DMS79 treated with DMSO at 0.1 percent for 48 hours (cell line): ENCODE measurements at regions not wholly inside any gene's neighbourhood (a gene's known extent, or its start where the extent isn't known, plus 50 kb on each side); places are given as distances from the start of the nearest gene placed in this dataset.

ENCODE experiments used
- DNase-seq: peaks from one replicate; lab custom pipeline; 2025; lab: John Stamatoyannopoulos, UW

DNA sequence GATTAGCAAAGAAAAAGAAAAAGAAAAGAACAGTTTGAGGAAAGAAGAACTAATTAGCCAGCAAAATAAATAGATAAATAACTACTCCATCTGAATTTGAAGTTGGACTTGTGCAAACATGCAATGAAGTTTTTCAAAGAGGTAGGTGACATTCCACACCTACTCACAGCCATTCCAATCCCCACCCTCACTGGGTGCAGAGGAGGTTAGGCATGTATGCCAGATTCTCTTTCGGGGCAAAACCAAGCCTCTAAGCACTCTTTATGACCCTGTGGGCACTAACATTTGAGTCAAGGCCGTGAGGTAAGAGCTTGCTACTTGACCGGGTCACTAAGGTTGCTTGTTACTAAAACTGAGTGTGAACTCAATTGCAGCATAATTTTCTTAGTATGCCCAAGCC is 108.4 kb upstream of the SEMA3A start:
- no peak for DNase-seq

DNA sequence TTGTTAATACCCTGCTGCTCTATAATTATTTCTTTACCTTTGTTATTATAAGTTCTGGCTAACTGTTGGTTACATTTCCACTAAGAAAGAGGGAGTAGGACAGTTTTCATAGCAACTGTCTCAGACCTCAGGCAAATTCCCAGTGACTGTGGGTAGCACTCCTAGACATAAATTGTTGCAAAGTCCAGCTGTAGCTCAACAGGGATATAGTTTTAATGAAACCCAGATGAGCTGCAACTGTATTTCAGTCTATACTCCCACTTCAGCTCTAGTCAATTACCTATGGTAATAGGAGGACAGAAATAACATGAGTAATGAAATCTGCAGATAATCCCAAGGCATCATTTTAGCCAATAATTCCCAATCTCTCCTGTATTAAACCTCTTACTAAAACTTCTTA is 103.0 kb upstream of the SEMA3A start:
- DNase-seq = no peak

DNA sequence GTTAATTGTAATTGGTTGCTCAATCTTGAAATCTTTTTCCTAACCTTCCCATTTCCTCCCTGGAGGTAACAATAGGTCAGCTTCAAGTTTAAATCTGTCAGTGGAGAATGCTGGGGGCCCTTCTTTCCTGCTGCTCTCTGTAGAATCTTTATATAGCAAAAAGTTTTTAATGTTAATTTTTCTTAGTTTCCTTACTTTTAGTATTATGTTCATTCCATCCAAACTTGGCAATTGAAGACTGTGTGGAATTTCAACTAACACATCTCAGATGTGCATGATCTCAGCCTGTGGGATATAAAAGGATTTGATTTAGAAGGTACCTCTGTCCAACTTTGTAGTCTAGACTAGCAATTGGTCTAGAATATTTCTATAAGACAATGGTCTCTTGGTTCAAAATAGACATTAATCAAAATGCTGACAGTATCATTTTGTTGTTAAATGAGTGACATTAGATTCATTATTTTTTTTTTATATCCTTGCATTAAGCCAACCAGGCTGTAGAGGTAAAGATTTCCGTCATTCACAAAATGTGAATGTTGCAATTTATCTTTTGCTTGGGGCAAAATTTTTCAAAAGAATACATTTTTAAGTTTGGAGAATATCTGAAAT is 100.4 kb upstream of the SEMA3A start:
- DNase-seq = no peak

- DNase-seq = no peak
Measured at GRCh38 chr7:84294391-84294790, 99.8 kb upstream of the SEMA3A start.

DNA sequence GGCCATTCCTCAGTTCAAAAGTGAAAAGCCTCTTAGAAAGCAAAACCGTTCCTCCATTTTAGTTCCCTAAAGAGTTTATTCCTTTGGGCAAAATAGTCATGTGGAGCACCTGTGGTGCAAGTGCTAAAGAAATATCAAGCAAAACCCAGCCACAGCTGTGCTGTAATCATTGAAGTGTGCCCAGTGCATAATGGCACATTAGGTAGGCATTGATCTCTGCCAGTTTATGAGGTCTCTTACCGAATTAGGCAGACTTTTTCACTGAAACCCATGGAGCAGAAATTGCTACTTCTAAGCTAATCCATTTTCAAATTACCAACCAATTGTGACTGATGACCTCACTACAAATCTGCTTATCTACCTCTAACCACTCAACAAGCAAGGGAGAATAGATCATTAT is 97.2 kb upstream of the SEMA3A start:
- peak; percentile 79 for DNase-seq

GRCh38 chr7:84283798-84284197 is 89.2 kb upstream of the SEMA3A start:
- DNase-seq = no peak

GRCh38 chr7:84281518-84281917 is 86.9 kb upstream of the SEMA3A start:
- no peak for DNase-seq

DNA sequence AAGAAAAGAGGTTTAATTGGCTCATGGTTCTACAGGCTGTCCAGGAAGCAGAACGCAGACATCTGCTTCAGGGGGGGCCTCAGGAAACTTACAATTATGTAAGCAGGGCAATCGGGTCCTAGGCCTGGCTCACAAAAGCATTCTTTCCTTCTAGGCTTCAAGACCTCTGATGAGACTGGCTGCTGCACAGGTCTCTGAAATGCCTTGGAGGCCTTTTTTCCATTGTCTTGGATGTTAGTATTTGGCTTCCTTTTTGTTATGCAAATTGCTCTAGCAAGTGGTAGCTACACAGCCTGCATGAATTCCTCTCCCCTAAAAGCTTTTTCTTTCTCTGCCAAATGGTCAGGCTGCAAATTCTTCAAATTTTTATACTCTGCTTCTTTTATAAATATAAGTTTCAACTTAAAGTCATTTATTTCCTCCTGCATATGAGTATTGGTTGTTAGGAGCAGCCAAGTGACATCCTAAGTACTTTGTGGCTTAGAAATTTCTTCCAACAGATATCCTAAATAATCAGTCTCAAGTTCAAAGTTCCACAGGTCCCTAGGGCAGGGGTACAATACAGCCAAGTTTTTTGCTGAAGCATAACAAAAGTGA is 83.1 kb upstream of the SEMA3A start:
- DNase-seq = no peak

DNA sequence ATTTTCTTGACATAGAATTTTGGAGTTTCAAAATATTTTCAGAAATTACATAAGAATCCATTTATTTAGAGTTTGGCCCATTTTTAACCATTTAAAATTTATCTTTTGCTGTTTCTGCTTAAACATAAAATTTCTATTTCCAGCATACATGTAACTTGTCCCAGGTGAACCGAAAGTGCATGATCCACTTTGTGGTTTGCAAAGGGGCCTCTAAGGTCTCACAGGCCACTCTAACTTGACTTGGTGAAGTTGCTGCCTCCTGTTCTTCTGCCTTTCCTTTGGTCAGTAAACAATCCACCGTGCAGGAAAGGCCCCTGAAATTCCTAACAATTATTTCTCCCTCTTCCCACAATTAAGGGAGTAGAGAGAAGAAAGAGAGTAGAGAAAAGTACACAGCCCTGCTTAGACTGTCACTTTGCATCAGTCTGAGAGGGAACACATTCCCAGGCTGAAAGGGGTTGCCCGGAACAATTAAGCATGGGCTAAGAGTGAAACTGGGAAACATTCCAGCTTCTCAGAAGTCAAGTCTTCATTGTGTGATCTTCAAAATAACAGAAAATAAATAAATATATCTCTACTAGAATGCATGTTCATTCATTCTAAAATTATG is 79.5 kb upstream of the SEMA3A start:
- DNase-seq = peak; percentile 14

DNA sequence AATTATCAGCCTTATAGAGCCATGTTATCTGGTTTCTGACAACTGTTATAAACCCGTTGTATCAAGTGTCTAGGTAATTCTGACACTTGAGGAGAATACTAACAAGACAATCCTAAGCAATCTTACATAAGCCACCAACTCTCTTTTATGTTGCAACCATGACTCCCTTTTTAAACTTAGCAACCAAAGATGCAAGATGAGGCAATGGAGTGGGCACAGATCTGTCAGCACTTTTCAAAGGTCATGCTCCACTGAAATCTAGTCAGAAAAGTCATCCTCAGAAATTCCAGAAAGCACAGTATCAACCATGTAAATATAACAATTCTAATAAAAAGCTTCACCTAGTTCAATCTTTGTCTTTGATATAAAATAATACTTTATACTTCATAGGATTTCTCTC is 77.0 kb upstream of the SEMA3A start:
- no peak for DNase-seq

- no peak for DNase-seq
Measured at GRCh38 chr7:84264396-84264795, 69.8 kb upstream of the SEMA3A start.

GRCh38 chr7:84263106-84263505 is 68.5 kb upstream of the SEMA3A start:
- DNase-seq = no peak

GRCh38 chr7:84261509-84261908 is 66.9 kb upstream of the SEMA3A start:
- no peak for DNase-seq

DNA sequence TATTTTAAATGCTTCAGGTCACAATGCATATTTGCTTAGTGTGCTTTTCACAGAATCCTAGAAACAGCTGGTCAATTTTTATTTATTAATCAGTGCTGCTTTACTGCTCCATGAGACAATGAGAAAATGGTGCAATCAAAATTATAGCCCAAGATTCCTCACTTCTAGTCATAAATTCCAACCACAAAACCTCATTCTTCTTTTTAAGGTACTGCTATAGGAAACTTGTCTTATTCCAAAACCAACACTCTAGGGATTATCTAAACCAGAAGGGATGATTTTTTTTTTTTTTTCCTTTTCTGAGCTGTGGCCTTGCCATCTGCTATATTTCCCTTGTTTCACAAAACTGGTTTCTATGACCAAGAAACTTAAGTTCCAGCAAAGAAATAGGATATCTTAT is 64.0 kb upstream of the SEMA3A start:
- no peak for DNase-seq

DNA sequence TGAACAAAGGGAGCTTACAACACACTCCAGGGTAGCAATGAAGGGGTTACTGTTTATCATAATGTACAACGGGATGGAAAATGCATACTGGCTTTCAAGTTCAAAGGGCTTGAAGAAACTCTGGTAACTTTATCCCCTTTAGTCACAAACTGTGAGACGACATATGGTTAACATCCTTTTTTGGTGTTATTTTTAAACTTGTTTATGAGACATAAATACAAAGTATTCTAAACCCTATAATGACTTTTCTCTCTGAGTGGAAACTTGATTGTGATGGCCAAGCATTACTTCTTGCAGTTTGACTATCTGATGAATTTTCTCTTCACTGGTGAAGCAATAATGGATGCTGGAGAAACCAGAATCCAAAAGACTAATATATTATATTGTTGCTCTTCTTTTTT is 62.0 kb upstream of the SEMA3A start:
- no peak for DNase-seq

- no peak for DNase-seq
Measured at GRCh38 chr7:84251277-84251781, 56.7 kb upstream of the SEMA3A start.

DNA sequence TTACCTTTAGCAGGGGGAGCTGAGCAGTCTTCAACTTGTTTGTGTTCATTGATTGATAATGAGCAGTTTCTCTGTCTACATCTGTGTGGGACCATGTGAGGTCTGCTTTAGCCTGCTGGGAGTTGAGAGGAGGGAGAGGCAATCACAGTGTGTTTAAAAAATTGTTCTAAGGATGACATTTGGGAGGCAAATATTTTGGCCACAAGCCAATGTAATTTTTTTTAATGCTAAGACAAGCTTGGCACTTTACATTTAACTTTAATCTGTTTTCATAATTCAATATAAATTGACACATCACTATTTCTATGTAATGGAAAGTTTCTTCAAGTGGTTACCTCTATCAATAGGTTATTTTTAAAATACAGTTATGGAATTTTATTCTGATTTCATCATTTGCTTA is 55.9 kb upstream of the SEMA3A start:
- no peak for DNase-seq

DNA sequence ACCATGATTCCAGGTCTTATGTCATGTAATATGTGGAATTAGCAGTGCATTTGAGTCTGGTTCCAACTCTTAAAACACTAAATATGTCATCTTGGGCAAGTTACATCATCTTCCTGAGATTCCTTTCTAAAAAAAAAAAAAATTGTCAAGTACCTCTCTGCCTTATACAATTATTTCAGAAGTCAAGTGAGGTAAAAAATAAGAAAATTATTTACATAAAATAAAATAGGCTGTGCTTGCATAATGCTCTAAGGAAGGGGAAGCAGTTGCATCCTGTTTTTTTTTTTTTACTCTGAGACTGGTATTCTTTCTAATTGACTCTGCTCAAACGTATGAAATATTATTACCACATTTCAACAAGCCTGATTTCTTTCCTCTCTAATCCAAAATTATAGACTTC is 55.1 kb upstream of the SEMA3A start:
- DNase-seq = no peak

DNA sequence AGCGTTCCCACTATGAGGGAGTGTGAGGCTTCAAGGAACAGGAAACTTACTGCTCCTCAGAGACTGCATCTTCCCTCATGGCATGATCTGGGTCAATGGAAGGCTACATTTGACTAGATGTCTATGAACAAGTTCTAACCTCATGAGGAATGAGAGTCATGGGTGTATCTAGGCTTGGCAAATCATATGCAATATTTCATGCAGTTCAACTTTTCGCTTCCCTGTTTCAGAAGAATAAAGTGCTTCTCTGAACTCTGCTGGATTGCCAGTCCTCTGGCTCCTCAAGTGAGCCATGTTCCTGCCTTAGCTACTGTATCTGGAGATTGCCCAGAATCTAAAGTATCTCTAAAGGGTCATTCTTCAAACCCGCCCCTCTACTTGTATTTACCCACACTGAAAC is 54.3 kb upstream of the SEMA3A start:
- DNase-seq = no peak

DNA sequence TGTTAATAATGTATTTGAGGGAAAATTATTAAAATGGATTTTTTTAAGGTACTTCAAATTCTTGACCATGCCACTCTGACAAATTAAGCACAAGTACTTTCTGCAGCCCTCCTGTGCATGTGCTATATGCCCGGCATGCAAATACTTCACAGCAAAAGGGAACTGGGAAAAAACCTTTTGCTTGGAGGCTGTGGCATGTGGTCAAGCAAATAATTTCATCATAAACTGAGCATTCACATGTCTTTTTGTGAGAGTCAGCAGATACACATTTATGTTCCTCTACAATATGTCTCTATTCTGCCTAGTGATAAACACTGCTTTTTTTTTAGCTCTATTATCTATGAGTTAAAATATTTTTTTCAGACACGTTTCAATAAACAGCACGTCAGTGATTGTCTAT is 53.7 kb upstream of the SEMA3A start:
- DNase-seq = no peak

- DNase-seq = no peak
Measured at GRCh38 chr7:84247591-84247990, 53.0 kb upstream of the SEMA3A start.

DNA sequence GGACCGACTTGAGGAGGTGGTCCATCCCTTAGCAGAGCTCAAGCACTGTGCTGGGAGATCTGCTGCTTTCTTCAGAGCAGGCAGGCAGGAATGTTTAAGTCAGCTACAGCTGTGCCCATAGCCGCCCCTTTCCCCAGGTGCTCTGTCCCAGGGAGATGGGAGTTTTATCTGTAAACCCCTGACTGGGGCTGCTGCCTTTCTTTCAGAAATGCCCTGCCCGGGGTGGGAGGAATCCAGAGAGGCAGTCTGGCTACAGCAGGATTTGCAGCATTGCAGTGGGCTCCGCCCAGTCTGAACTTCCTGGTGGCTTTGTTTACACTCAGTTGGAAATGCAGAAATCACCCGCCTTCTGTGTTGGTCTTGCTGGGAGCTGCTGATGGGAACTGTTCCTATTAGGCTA is 51.2 kb upstream of the SEMA3A start:
- no peak for DNase-seq
